ENCODE measurements at regions not wholly inside any gene's neighbourhood (a gene's known extent, or its start where the extent isn't known, plus 50 kb on each side); places are given as distances from the start of the nearest gene placed in this dataset.
"Not testable (repeated sequence)": the region's sequence is repeated elsewhere in the genome, so short reads cannot be mapped to it uniquely, and the experiment has no call there.

GRCh38 chr4:31474221-31474620 lies 754.1 kb downstream of the PCDH7 start:
- H3K4me3 ChIP-seq (ENCODE audit: low read depth, low read length): no peak overlapping the region
- DNase-seq (ENCODE audit: low read depth): no peak

- H3K4me3 ChIP-seq (ENCODE audit: low read depth, low read length): no peak overlapping the region
- DNase-seq (ENCODE audit: low read depth): no peak
Measured at GRCh38 chr4:31482691-31483090, 762.5 kb downstream of the PCDH7 start.

GRCh38 chr4:31499216-31499615 lies 779.0 kb downstream of the PCDH7 start:
- DNase-seq (ENCODE audit: low read depth); H3K4me3 ChIP-seq (ENCODE audit: low read depth, low read length): not testable (repeated sequence)

GRCh38 chr4:31516520-31516919 lies 796.4 kb downstream of the PCDH7 start:
- no peak overlapping the region for H3K4me3 ChIP-seq (ENCODE audit: low read depth, low read length)
- no peak for DNase-seq (ENCODE audit: low read depth)

GRCh38 chr4:31518796-31519250 lies 798.7 kb downstream of the PCDH7 start:
- DNase-seq (ENCODE audit: low read depth): peak; percentile 58
- no peak overlapping the region for H3K4me3 ChIP-seq (ENCODE audit: low read depth, low read length)

GRCh38 chr4:31530555-31530954 lies 810.4 kb downstream of the PCDH7 start:
- no peak for DNase-seq (ENCODE audit: low read depth)
- H3K4me3 ChIP-seq (ENCODE audit: low read depth, low read length): no peak overlapping the region

GRCh38 chr4:31538877-31539276 lies 818.7 kb downstream of the PCDH7 start:
- no peak for DNase-seq (ENCODE audit: low read depth)
- no peak overlapping the region for H3K4me3 ChIP-seq (ENCODE audit: low read depth, low read length)

GRCh38 chr4:31539284-31540069 lies 819.3 kb downstream of the PCDH7 start:
- no peak overlapping the region for H3K4me3 ChIP-seq (ENCODE audit: low read depth, low read length)

GRCh38 chr4:31545330-31545729 lies 825.2 kb downstream of the PCDH7 start:
- H3K4me3 ChIP-seq (ENCODE audit: low read depth, low read length): no peak overlapping the region
- DNase-seq (ENCODE audit: low read depth): no peak

More at GRCh38 chr4:31539284-31540069, 819.3 kb downstream of the PCDH7 start:
- no peak for DNase-seq (ENCODE audit: low read depth)

GRCh38 chr4:31545755-31546154 lies 825.6 kb downstream of the PCDH7 start:
- DNase-seq (ENCODE audit: low read depth): no peak
- H3K4me3 ChIP-seq (ENCODE audit: low read depth, low read length): no peak overlapping the region

- DNase-seq (ENCODE audit: low read depth): no peak
- no peak overlapping the region for H3K4me3 ChIP-seq (ENCODE audit: low read depth, low read length)
Measured at GRCh38 chr4:31548021-31548420, 827.9 kb downstream of the PCDH7 start.

GRCh38 chr4:31548823-31549222 lies 828.7 kb downstream of the PCDH7 start:
- no peak for DNase-seq (ENCODE audit: low read depth)
- no peak overlapping the region for H3K4me3 ChIP-seq (ENCODE audit: low read depth, low read length)

GRCh38 chr4:31549256-31549655 lies 829.1 kb downstream of the PCDH7 start:
- H3K4me3 ChIP-seq (ENCODE audit: low read depth, low read length): no peak overlapping the region
- DNase-seq (ENCODE audit: low read depth): no peak

- no peak for DNase-seq (ENCODE audit: low read depth)
- H3K4me3 ChIP-seq (ENCODE audit: low read depth, low read length): no peak overlapping the region
Measured at GRCh38 chr4:31557437-31557836, 837.3 kb downstream of the PCDH7 start.

- no peak overlapping the region for H3K4me3 ChIP-seq (ENCODE audit: low read depth, low read length)
- DNase-seq (ENCODE audit: low read depth): no peak
Measured at GRCh38 chr4:31573554-31573953, 853.4 kb downstream of the PCDH7 start.

- no peak for DNase-seq (ENCODE audit: low read depth)
- no peak overlapping the region for H3K4me3 ChIP-seq (ENCODE audit: low read depth, low read length)
Measured at GRCh38 chr4:31575504-31575903, 855.3 kb downstream of the PCDH7 start.

GRCh38 chr4:31580843-31581242 lies 860.7 kb downstream of the PCDH7 start:
- DNase-seq (ENCODE audit: low read depth): no peak
- no peak overlapping the region for H3K4me3 ChIP-seq (ENCODE audit: low read depth, low read length)

GRCh38 chr4:31585503-31585902 lies 865.3 kb downstream of the PCDH7 start:
- no peak overlapping the region for H3K4me3 ChIP-seq (ENCODE audit: low read depth, low read length)
- no peak for DNase-seq (ENCODE audit: low read depth)

GRCh38 chr4:31592293-31592692 lies 872.1 kb downstream of the PCDH7 start:
- no peak for DNase-seq (ENCODE audit: low read depth)
- no peak overlapping the region for H3K4me3 ChIP-seq (ENCODE audit: low read depth, low read length)

- no peak overlapping the region for H3K4me3 ChIP-seq (ENCODE audit: low read depth, low read length)
- no peak for DNase-seq (ENCODE audit: low read depth)
Measured at GRCh38 chr4:31595496-31595895, 875.3 kb downstream of the PCDH7 start.

- no peak overlapping the region for H3K4me3 ChIP-seq (ENCODE audit: low read depth, low read length)
Measured at GRCh38 chr4:31598639-31599038, 878.5 kb downstream of the PCDH7 start.

More at GRCh38 chr4:31598639-31599038, 878.5 kb downstream of the PCDH7 start:
- no peak for DNase-seq (ENCODE audit: low read depth)
